Gastroesophageal sphincter (tissue), 3 donors: ENCODE measurements at regions not wholly inside any gene's neighbourhood (a gene's known extent, or its start where the extent isn't known, plus 50 kb on each side); places are given as distances from the start of the nearest gene placed in this dataset.

Source experiments
- CTCF ChIP-seq, 4 experiments: fragments of 200-600 bp in 2 of 4; fragments of 450-650 bp in 2 of 4; sonication (generic) in 1 of 4; IDR thresholded peaks; one replicate each; pipeline ENCODE4 v1.5.1; 2017 to 2019; ENCODE audit warnings: antibody characterized with exemption in 4 of 4, mild to moderate bottlenecking in 2 of 4, moderate library complexity in 2 of 4
- EP300 ChIP-seq: sonication (generic); formaldehyde crosslinking; IDR thresholded peaks from one replicate; pipeline ENCODE4 v1.6.1; 2017; ENCODE audit warnings: antibody characterized with exemption, mild to moderate bottlenecking
- POLR2A ChIP-seq, 2 donors: fragments of 450-650 bp; IDR thresholded peaks; one replicate each; pipeline ENCODE4 v1.6.1; 2017; ENCODE audit warnings: antibody characterized with exemption in 2 of 2, mild to moderate bottlenecking in 2 of 2, moderate library complexity in 1 of 2

GRCh38 chr3:178960918-178961317 lies 110.7 kb downstream of the ZMAT3 start:
- no peak for TF ChIP-seq CTCF (IDR thresholded peaks at IDR 0.05)
- no peak for TF ChIP-seq POLR2A (IDR thresholded peaks at IDR 0.05)
- no peak for TF ChIP-seq EP300
